Aorta (tissue), 5 donors: ENCODE measurements at regions not wholly inside any gene's neighbourhood (a gene's known extent, or its start where the extent isn't known, plus 50 kb on each side); places are given as distances from the start of the nearest gene placed in this dataset.

ENCODE experiments used
- ATAC-seq: fragments of 200-7000 bp; cut with Tn5 transposase; one replicate; pipeline ENCODE4 v1.9.1; 2022; ENCODE audit warnings: moderate library complexity; ENCODE audit not compliant: low FRiP score
- DNase-seq, 2 donors: peaks; one replicate each; pipeline ENCODE4 v3.0.0-alpha.2; 2020
- H3K27ac ChIP-seq, 2 donors: one replicate each; pipeline ENCODE4 v1.5.1; 2013; ENCODE audit warnings: low read length in 2 of 2, mild to moderate bottlenecking in 2 of 2, moderate library complexity in 2 of 2, control low read depth in 1 of 2, inconsistent platforms in 1 of 2, low read depth in 1 of 2
- H3K27me3 ChIP-seq, 2 donors: one replicate each; pipeline ENCODE4 v1.6.1; 2013; ENCODE audit warnings: control low read depth in 1 of 2, low read length in 1 of 2, mild to moderate bottlenecking in 1 of 2, moderate library complexity in 1 of 2; ENCODE audit not compliant: insufficient read depth in 2 of 2, control insufficient read depth in 1 of 2
- H3K36me3 ChIP-seq, 2 donors: one replicate each; pipeline ENCODE4 v1.6.1; 2013; ENCODE audit warnings: control low read depth in 1 of 2, low read length in 1 of 2, mild to moderate bottlenecking in 1 of 2; ENCODE audit not compliant: insufficient read depth in 2 of 2, control insufficient read depth in 1 of 2
- H3K4me1 ChIP-seq, 2 donors: one replicate each; pipeline ENCODE4 v1.6.1; 2013; ENCODE audit warnings: low read length in 2 of 2, control low read depth in 1 of 2, mild to moderate bottlenecking in 1 of 2, moderate library complexity in 1 of 2; ENCODE audit not compliant: insufficient read depth in 2 of 2, control insufficient read depth in 1 of 2
- H3K4me3 ChIP-seq, 2 donors: one replicate each; pipeline ENCODE4 v1.5.1; 2013; ENCODE audit warnings: low read length in 2 of 2, control low read depth in 1 of 2, mild to moderate bottlenecking in 1 of 2
- H3K9me3 ChIP-seq: one replicate; pipeline ENCODE4 v1.6.1; 2013; ENCODE audit warnings: mild to moderate bottlenecking, low read length; ENCODE audit not compliant: control insufficient read depth
- WGBS, 2 donors: extraction: QIAGEN DNeasy Blood & Tissue Kit; methylation state at CpG; one replicate each; pipeline ENCODE4 v1.1.7; 2013; 5-methylcytosine and 5-hydroxymethylcytosine counted together
- intact Hi-C, 2 donors: fragments of 100-400 bp; cut with DNase I; formaldehyde crosslinking; loops; one replicate each; pipeline versions ENCODE4 v1.14.2 to v1.15.0; 2022
- donor health status: healthy with polysubstance abuse.
- donor health status: Bipolar disorder and iron deficiency.
- donor health status: DM: no; HTN: no; CAD: no.
- donor health status: DM: no; HTN: no; CAD: no.
- donor health status: DM: yes; HTN: yes; CAD: no.

- intact Hi-C loops, result no loop called here
- Histone ChIP-seq H3K27me3 (no peaks in the 10 kb centered on the region), H3K4me1 (no peaks in the 10 kb centered on the region), H3K36me3 (no peaks in the 10 kb centered on the region), H3K27ac (no peak overlapping the region), H3K9me3 (no peaks in the 10 kb centered on the region), H3K4me3 (no peak overlapping the region)
- no peak for DNase-seq
- WGBS, 2 donors, result 62 to 67% methylated on average over 6 of the region's 6 CpGs
- ATAC-seq, result no peak
Observed at GRCh38 chr18:40018266-40018665, 1936.8 kb upstream of the PIK3C3 start.

GRCh38 chr18:40017021-40017420 is 1938.0 kb upstream of the PIK3C3 start:
- no peak for ATAC-seq
- H3K27me3 ChIP-seq, result no peaks in the 10 kb centered on the region

GRCh38 chr18:40016405-40016804 is 1938.6 kb upstream of the PIK3C3 start:
- no peaks in the 10 kb centered on the region for H3K36me3 ChIP-seq
- no peak overlapping the region for H3K27ac ChIP-seq
- 77 to 88% methylated on average over 1 of the region's 1 CpG for WGBS, 2 donors
- H3K27me3 ChIP-seq, result no peaks in the 10 kb centered on the region
- H3K4me3 ChIP-seq, result no peak overlapping the region
- H3K9me3 ChIP-seq, result no peaks in the 10 kb centered on the region
- no peaks in the 10 kb centered on the region for H3K4me1 ChIP-seq
- intact Hi-C loops, result no loop called here
- DNase-seq, result no peak
- ATAC-seq, result no peak

More at GRCh38 chr18:40017021-40017420, 1938.0 kb upstream of the PIK3C3 start:
- H3K36me3 ChIP-seq, result no peaks in the 10 kb centered on the region
- H3K4me1 ChIP-seq, result no peaks in the 10 kb centered on the region
- no peaks in the 10 kb centered on the region for H3K9me3 ChIP-seq
- 67 to 73% methylated on average over 6 of the region's 6 CpGs for WGBS, 2 donors
- intact Hi-C loops, result no loop called here
- DNase-seq, result no peak
- H3K4me3 ChIP-seq, result no peak overlapping the region
- no peak overlapping the region for H3K27ac ChIP-seq

- ATAC-seq (no peak), DNase-seq (no peak)
- intact Hi-C loops, result no loop called here
- Histone ChIP-seq H3K9me3 (no peaks in the 10 kb centered on the region), H3K4me1 (no peaks in the 10 kb centered on the region), H3K27ac (no peak overlapping the region), H3K36me3 (no peaks in the 10 kb centered on the region), H3K4me3 (no peak overlapping the region), H3K27me3 (no peaks in the 10 kb centered on the region)
Observed at GRCh38 chr18:40013001-40013609, 1941.9 kb upstream of the PIK3C3 start.

- no peak for ATAC-seq
- intact Hi-C loops, result no loop called here
- no peaks in the 10 kb centered on the region for H3K9me3 ChIP-seq
- no peaks in the 10 kb centered on the region for H3K27me3 ChIP-seq
- H3K27ac ChIP-seq, result no peak overlapping the region
- H3K36me3 ChIP-seq, result no peaks in the 10 kb centered on the region
- no peak for DNase-seq
- no peaks in the 10 kb centered on the region for H3K4me1 ChIP-seq
- no peak overlapping the region for H3K4me3 ChIP-seq
- 59 to 78% methylated on average over 1 of the region's 1 CpG for WGBS, 2 donors
Observed at GRCh38 chr18:40011201-40011600, 1943.8 kb upstream of the PIK3C3 start.

GRCh38 chr18:40006634-40007033 is 1948.4 kb upstream of the PIK3C3 start:
- Histone ChIP-seq H3K4me3 (no peak overlapping the region), H3K27ac (no peak overlapping the region), H3K4me1 (no peaks in the 10 kb centered on the region), H3K9me3 (no peaks in the 10 kb centered on the region), H3K36me3 (no peaks in the 10 kb centered on the region), H3K27me3 (no peaks in the 10 kb centered on the region)
- DNase-seq (no peak), ATAC-seq (no peak)
- 65% methylated on average over 4 of the region's 4 CpGs for WGBS, 2 donors
- intact Hi-C loops, result no loop called here

GRCh38 chr18:40004246-40004645 is 1950.8 kb upstream of the PIK3C3 start:
- ATAC-seq (no peak), DNase-seq (no peak)
- Histone ChIP-seq H3K4me1 (no peaks in the 10 kb centered on the region), H3K9me3 (no peaks in the 10 kb centered on the region), H3K27me3 (no peaks in the 10 kb centered on the region), H3K27ac (no peak overlapping the region), H3K36me3 (no peaks in the 10 kb centered on the region), H3K4me3 (no peak overlapping the region)
- 69 to 77% methylated on average over 3 of the region's 3 CpGs for WGBS, 2 donors
- intact Hi-C loops, result no loop called here

- H3K36me3 ChIP-seq, result no peaks in the 10 kb centered on the region
- DNase-seq, result no peak
- H3K27ac ChIP-seq, result no peak overlapping the region
- no peaks in the 10 kb centered on the region for H3K4me1 ChIP-seq
- no peaks in the 10 kb centered on the region for H3K9me3 ChIP-seq
- intact Hi-C loops, result no loop called here
- WGBS, 2 donors, result 63 to 71% methylated on average over 6 of the region's 6 CpGs
- no peak overlapping the region for H3K4me3 ChIP-seq
- no peak for ATAC-seq
- no peaks in the 10 kb centered on the region for H3K27me3 ChIP-seq
Observed at GRCh38 chr18:39998317-39998716, 1956.7 kb upstream of the PIK3C3 start.

GRCh38 chr18:39994498-39994897 is 1960.5 kb upstream of the PIK3C3 start:
- 88 to 89% methylated on average over 2 of the region's 2 CpGs for WGBS, 2 donors
- no peak for DNase-seq
- ATAC-seq, result no peak
- intact Hi-C loops, result no loop called here
- H3K36me3 ChIP-seq, result no peaks in the 10 kb centered on the region
- no peaks in the 10 kb centered on the region for H3K27me3 ChIP-seq
- H3K9me3 ChIP-seq, result no peaks in the 10 kb centered on the region
- H3K4me3 ChIP-seq, result no peak overlapping the region
- H3K4me1 ChIP-seq, result no peaks in the 10 kb centered on the region
- H3K27ac ChIP-seq, result no peak overlapping the region
